Panc1 (cell line): ENCODE measurements at regions not wholly inside any gene's neighbourhood (a gene's known extent, or its start where the extent isn't known, plus 50 kb on each side); places are given as distances from the start of the nearest gene placed in this dataset.

Experiments used
- POLR2AphosphoS5 ChIP-seq: IDR thresholded peaks from 2 replicates; pipeline ENCODE4 v1.6.1; 2012; ENCODE audit warnings: mild to moderate bottlenecking, low read depth, low read length, moderate library complexity
- REST ChIP-seq, 2 experiments: IDR thresholded peaks; 2 replicates each; pipeline ENCODE4 v1.6.1; 2011 to 2012; ENCODE audit warnings: low read depth in 2 of 2, control low read depth in 1 of 2, low read length in 1 of 2, mild to moderate bottlenecking in 1 of 2, moderate library complexity in 1 of 2; ENCODE audit not compliant: insufficient read depth in 1 of 2
- TF ChIP-seq, protein P1 (sequence below): fragments of 450-650 bp; IDR thresholded peaks from 2 replicates; pipeline ENCODE4 v1.5.1; 2017; ENCODE audit warnings: mild to moderate bottlenecking

GRCh38 chr20:53785320-53785719 lies 191.7 kb upstream of the ZNF217 start:
- TF ChIP-seq, protein P1, sequence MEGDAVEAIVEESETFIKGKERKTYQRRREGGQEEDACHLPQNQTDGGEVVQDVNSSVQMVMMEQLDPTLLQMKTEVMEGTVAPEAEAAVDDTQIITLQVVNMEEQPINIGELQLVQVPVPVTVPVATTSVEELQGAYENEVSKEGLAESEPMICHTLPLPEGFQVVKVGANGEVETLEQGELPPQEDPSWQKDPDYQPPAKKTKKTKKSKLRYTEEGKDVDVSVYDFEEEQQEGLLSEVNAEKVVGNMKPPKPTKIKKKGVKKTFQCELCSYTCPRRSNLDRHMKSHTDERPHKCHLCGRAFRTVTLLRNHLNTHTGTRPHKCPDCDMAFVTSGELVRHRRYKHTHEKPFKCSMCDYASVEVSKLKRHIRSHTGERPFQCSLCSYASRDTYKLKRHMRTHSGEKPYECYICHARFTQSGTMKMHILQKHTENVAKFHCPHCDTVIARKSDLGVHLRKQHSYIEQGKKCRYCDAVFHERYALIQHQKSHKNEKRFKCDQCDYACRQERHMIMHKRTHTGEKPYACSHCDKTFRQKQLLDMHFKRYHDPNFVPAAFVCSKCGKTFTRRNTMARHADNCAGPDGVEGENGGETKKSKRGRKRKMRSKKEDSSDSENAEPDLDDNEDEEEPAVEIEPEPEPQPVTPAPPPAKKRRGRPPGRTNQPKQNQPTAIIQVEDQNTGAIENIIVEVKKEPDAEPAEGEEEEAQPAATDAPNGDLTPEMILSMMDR, result no peak
- TF ChIP-seq POLR2AphosphoS5 (no peak), REST (IDR thresholded peaks at IDR 0.05; ENCODE audit: insufficient read depth in 1 of 2, low read depth in 2 of 2, low read length in 1 of 2) (no peak)
